ENCODE measurements at regions not wholly inside any gene's neighbourhood (a gene's known extent, or its start where the extent isn't known, plus 50 kb on each side); places are given as distances from the start of the nearest gene placed in this dataset.

GRCh38 chr10:117631276-117632145, 89.0 kb downstream of the EMX2 start:
- no peak for DNase-seq
- in situ Hi-C loops (cut with HindIII; ENCODE audit: low pct_ligation_motif_present, low pct_unique_long_range_greater_than_20kb, low sequenced_read_pairs): no loop called here

DNA sequence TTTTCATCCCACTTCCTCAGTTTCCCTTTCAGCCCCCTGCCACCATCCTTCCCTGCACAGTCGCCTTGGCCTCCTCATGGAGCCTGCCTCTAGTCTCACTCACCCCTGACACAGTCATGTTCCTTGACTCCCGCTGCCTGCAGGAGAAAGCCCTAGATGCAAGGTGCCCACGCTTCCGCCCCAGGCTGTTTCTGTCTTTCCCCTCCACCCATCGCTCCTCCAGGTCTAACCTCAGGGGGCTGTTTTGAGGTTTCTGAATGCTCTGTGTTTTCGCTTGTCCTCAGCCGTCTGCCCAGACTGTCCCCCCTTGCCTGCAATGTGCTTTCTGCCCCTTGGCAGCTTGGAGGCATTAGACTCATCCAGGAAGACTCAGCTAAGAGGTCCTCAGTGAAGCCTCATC, 89.9 kb downstream of the EMX2 start:
- no peak for DNase-seq
- in situ Hi-C loops (cut with HindIII; ENCODE audit: low pct_ligation_motif_present, low pct_unique_long_range_greater_than_20kb, low sequenced_read_pairs): no loop called here

DNA sequence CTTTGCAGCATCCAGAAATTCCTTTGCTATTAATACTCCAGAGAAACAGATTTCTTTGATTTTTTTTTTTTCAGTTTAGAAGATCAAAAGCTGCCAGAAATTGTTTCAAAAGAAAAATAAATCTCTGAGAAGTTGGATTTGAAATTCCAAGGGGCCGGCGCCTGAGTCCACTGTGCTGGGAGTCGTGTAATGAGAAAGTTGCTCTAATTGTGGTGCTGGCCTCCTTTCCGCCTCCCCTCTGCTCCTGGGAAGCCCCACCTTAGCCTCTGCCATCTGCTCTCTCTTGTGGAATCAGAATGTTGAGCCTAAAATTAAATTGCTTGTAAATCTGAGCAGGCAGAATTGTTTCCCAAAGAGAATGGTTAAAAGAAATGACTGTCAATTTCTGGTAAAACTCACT, 93.3 kb downstream of the EMX2 start:
- no peak for DNase-seq
- in situ Hi-C loops (cut with HindIII; ENCODE audit: low pct_ligation_motif_present, low pct_unique_long_range_greater_than_20kb, low sequenced_read_pairs): no loop called here

- DNase-seq: no peak
- in situ Hi-C loops (cut with HindIII; ENCODE audit: low pct_ligation_motif_present, low pct_unique_long_range_greater_than_20kb, low sequenced_read_pairs): no loop called here
Measured at GRCh38 chr10:117638200-117638599, 95.7 kb downstream of the EMX2 start.

DNA sequence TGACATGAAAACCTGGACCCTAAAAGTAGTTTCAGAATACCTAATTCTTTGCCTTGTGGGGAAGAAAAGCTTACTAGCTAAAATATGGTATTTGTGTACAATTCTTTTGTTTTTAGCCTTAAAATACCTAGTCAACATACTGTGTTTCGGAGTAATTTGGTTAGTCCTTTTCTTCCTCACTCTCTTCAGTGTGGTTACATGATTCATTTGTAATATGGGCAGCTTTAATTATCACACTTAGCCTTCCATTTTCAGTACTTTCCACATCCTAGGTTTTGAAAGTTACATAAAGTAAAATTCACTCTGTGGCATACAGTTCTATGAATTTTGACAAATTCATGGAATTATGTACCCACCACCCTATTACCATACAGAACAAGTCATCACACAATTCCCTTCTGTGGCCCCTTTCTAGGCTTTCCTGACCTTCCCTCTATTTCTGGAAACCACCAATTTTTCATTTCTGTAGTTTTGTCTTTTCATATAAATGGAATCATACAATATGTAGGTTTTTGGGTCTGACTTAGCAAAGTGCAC, 96.2 kb downstream of the EMX2 start:
- DNase-seq: no peak
- in situ Hi-C loops (cut with HindIII; ENCODE audit: low pct_ligation_motif_present, low pct_unique_long_range_greater_than_20kb, low sequenced_read_pairs): no loop called here

- no peak for DNase-seq
- in situ Hi-C loops (cut with HindIII; ENCODE audit: low pct_ligation_motif_present, low pct_unique_long_range_greater_than_20kb, low sequenced_read_pairs): no loop called here
Measured at GRCh38 chr10:117640406-117640805, 97.9 kb downstream of the EMX2 start.

DNA sequence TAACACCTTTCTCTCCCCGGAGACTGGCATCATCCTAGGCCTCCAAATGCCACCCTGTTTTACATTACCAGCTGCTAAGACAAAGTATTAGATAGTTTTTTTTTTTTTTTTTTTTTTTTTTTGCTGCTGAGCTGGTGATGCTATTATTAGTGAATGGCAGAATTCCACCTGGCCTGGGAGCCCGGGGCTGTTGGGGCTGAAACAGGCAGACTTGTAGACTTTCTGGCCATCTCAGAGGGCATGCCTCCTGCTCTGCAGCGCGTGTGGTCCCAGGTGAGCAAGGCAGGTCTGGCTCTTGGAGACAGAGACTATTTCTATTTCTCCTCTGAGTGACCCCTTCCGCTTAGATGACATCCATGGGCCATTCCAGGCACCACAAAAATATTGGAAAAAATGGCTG, 104.2 kb downstream of the EMX2 start:
- in situ Hi-C loops (cut with HindIII; ENCODE audit: low pct_ligation_motif_present, low pct_unique_long_range_greater_than_20kb, low sequenced_read_pairs): no loop called here
- DNase-seq: no peak

DNA sequence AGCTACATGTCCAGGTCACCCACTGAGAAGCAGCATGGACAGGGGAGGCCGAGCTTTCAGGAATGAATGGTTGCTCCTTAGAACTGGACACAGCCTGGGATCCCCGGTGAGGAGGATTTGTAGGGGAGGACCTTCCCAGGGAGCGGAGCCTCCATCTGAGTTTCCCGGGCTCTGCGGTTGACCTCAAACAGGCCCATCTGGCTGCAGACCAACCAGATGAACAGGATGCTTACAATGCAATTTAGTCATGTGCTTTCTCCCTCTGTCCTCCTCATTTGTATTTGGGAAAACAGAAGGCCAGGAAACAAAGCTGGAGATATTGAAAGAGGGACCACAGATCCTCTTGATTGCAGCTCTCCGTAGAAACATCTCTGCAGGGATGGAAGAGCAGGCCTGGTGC, 104.8 kb downstream of the EMX2 start:
- no peak for DNase-seq
- in situ Hi-C loops (cut with HindIII; ENCODE audit: low pct_ligation_motif_present, low pct_unique_long_range_greater_than_20kb, low sequenced_read_pairs): no loop called here

DNA sequence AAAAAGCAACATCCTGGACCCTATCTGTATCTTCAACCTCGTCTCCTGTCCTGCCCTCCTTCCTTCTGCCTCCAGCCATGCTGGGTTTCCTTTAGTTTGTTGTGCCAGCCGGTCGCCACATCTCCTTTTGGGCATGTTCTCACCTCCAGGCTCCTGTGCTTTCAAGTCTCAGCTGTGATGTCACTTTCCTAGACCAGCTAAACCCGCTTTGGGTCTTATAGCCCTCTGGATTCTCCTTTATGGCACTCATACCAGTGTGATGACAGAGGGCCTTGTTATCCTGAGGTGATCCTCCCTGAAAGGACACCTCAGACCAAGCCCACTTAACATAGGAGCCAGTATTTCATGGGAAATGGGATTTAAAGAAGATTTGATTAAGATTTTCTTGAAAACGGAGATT, 108.6 kb downstream of the EMX2 start:
- in situ Hi-C loops (cut with HindIII; ENCODE audit: low pct_ligation_motif_present, low pct_unique_long_range_greater_than_20kb, low sequenced_read_pairs): no loop called here
- DNase-seq: no peak

GRCh38 chr10:117652228-117653169, 110.0 kb downstream of the EMX2 start:
- no peak for DNase-seq
- in situ Hi-C loops (cut with HindIII; ENCODE audit: low pct_ligation_motif_present, low pct_unique_long_range_greater_than_20kb, low sequenced_read_pairs): no loop called here

DNA sequence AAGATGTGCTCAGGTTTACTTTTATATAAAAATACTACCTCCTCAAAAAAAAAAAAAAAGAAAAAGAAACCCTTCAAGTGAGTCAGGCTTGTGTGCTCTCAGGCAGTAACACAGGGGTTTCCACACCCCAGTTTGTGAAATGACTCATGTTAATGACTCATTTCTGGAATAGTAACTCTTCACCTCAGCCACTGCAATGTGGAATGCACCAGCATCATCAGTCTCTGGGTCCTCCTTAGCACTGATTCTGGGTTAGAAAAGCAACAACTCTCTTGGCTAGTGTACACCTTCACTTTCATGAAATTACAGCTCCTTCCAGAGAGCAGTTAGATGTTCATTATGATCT, 110.6 kb downstream of the EMX2 start:
- peak; percentile 95 for DNase-seq
- in situ Hi-C loops (cut with HindIII; ENCODE audit: low pct_ligation_motif_present, low pct_unique_long_range_greater_than_20kb, low sequenced_read_pairs): no loop called here

- in situ Hi-C loops (cut with HindIII; ENCODE audit: low pct_ligation_motif_present, low pct_unique_long_range_greater_than_20kb, low sequenced_read_pairs): no loop called here
- no peak for DNase-seq
Measured at GRCh38 chr10:117654105-117654504, 111.6 kb downstream of the EMX2 start.

DNA sequence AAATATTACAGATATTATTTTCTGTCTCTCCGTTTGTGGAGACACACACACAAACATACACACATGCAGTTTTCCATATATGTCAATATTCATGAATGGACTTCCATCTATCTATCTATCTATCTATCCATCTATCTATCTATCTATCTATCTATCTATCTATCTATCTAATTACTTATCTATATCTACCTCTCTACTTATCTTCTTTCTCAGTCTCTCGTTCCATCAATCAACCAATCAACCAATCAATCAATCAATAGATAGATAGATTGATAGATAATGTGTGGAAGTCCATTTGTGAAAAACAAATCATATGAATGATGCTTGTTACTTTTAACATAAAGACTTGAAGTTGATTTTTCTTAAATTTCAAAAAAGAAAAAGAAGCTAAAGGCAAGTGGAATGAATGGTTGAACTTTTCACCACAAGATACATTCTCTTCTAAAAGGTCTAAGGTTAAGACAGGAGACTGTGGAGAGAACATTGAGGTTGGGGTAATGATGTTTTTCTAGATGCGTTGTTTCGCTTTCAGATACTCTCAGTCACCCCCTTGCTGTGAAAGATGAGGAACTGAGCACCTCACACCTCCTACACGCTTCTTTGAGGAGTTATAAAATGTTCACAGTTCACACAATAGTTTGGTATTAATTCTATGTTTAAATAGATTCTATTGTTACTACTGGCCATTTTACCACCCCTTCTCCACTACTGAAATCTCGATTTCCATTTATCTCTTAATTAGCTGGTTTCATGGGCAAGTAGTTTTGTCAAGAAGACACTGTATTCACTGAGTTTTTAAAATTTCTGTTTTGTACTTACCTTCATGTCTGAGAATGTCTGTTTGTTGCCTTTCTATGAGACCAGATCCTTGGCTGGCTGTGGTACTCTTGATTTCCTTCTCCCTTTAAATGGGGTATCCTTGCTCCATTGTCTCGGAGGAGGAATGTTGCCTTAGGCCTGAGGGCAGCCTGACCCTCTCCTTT, 114.1 kb downstream of the EMX2 start:
- no peak for DNase-seq
- in situ Hi-C loops (cut with HindIII; ENCODE audit: low pct_ligation_motif_present, low pct_unique_long_range_greater_than_20kb, low sequenced_read_pairs): no loop called here

GRCh38 chr10:117661316-117661715, 118.8 kb downstream of the EMX2 start:
- in situ Hi-C loops (cut with HindIII; ENCODE audit: low pct_ligation_motif_present, low pct_unique_long_range_greater_than_20kb, low sequenced_read_pairs): no loop called here

GRCh38 chr10:117662126-117662525, 119.6 kb downstream of the EMX2 start:
- in situ Hi-C loops (cut with HindIII; ENCODE audit: low pct_ligation_motif_present, low pct_unique_long_range_greater_than_20kb, low sequenced_read_pairs): no loop called here
- no peak for DNase-seq

More at GRCh38 chr10:117661316-117661715, 118.8 kb downstream of the EMX2 start:
- no peak for DNase-seq

- no peak for DNase-seq
Measured at GRCh38 chr10:117662751-117663540, 120.4 kb downstream of the EMX2 start.

GRCh38 chr10:117663750-117664149, 121.2 kb downstream of the EMX2 start:
- DNase-seq: peak; percentile 44
- in situ Hi-C loops (cut with HindIII; ENCODE audit: low pct_ligation_motif_present, low pct_unique_long_range_greater_than_20kb, low sequenced_read_pairs): no loop called here

More at GRCh38 chr10:117662751-117663540, 120.4 kb downstream of the EMX2 start:
- in situ Hi-C loops (cut with HindIII; ENCODE audit: low pct_ligation_motif_present, low pct_unique_long_range_greater_than_20kb, low sequenced_read_pairs): no loop called here
